Mesenchymal stem cell (in vitro differentiated cells and primary cell): ENCODE measurements at regions not wholly inside any gene's neighbourhood (a gene's known extent, or its start where the extent isn't known, plus 50 kb on each side); places are given as distances from the start of the nearest gene placed in this dataset.

ENCODE experiments used
- DNase-seq: peaks from one replicate; pipeline ENCODE4 v3.0.0-alpha.2; 2013
- H2AFZ ChIP-seq: one replicate; pipeline ENCODE4 v1.6.1; 2013; ENCODE audit warnings: low read depth, mild to moderate bottlenecking, control low read depth, inconsistent platforms, low read length, moderate library complexity
- H2AK5ac ChIP-seq: 2 replicates; pipeline ENCODE4 v1.6.1; 2013; ENCODE audit warnings: low read length, moderate library complexity, mild to moderate bottlenecking, inconsistent platforms; ENCODE audit not compliant: severe bottlenecking
- H2BK120ac ChIP-seq: one replicate; pipeline ENCODE4 v1.6.1; 2013; ENCODE audit warnings: low read depth, mild to moderate bottlenecking, inconsistent platforms, low read length, moderate library complexity
- H2BK12ac ChIP-seq, 2 experiments: one replicate each; pipeline ENCODE4 v1.6.1; 2013; ENCODE audit warnings: inconsistent platforms in 2 of 2, low read length in 2 of 2, mild to moderate bottlenecking in 2 of 2, moderate library complexity in 2 of 2, control low read depth in 1 of 2
- H2BK15ac ChIP-seq: one replicate; pipeline ENCODE4 v1.6.1; 2013; ENCODE audit warnings: mild to moderate bottlenecking, low read depth, inconsistent platforms; ENCODE audit not compliant: poor library complexity, severe bottlenecking
- H2BK5ac ChIP-seq: 2 replicates; pipeline ENCODE4 v1.6.1; 2013; ENCODE audit warnings: low read depth, mild to moderate bottlenecking, low read length, control low read depth, inconsistent platforms; ENCODE audit not compliant: poor library complexity, severe bottlenecking
- H3K14ac ChIP-seq, 2 experiments: one replicate each; pipeline ENCODE4 v1.6.1; 2013; ENCODE audit warnings: inconsistent platforms in 2 of 2, low read length in 2 of 2, control low read depth in 1 of 2, mild to moderate bottlenecking in 1 of 2, moderate library complexity in 1 of 2
- H3K18ac ChIP-seq, 2 experiments: one replicate each; pipeline ENCODE4 v1.6.1; 2013; ENCODE audit warnings: inconsistent platforms in 2 of 2, low read length in 2 of 2, control low read depth in 1 of 2, low read depth in 1 of 2, mild to moderate bottlenecking in 1 of 2
- H3K23ac ChIP-seq, 2 experiments: one replicate each; pipeline ENCODE4 v1.6.1; 2013; ENCODE audit warnings: inconsistent platforms in 2 of 2, low read length in 2 of 2, mild to moderate bottlenecking in 2 of 2, moderate library complexity in 2 of 2, control low read depth in 1 of 2
- H3K27ac ChIP-seq: 2 replicates; pipeline ENCODE4 v1.5.1; 2013; ENCODE audit warnings: mild to moderate bottlenecking, moderate library complexity, low read length, control low read depth, inconsistent platforms; ENCODE audit not compliant: poor library complexity, severe bottlenecking
- H3K27me3 ChIP-seq, 2 experiments: 2 replicates each; pipeline versions ENCODE4 v1.6.1 to v1.7.0; 2013; ENCODE audit warnings: low read length in 2 of 2, mild to moderate bottlenecking in 2 of 2, moderate library complexity in 2 of 2, control low read depth in 1 of 2, inconsistent platforms in 1 of 2; ENCODE audit not compliant: control insufficient read depth in 1 of 2, insufficient read depth in 1 of 2
- H3K36me3 ChIP-seq, 2 experiments: 2 replicates each; pipeline versions ENCODE4 v1.6.1 to v1.7.0; 2013; ENCODE audit warnings: low read length in 2 of 2, control low read depth in 1 of 2, inconsistent platforms in 1 of 2, low read depth in 1 of 2, mild to moderate bottlenecking in 1 of 2; ENCODE audit not compliant: insufficient read depth in 2 of 2, control insufficient read depth in 1 of 2
- H3K4ac ChIP-seq, 2 experiments: one replicate each; pipeline ENCODE4 v1.6.1; 2013; ENCODE audit warnings: inconsistent platforms in 2 of 2, low read length in 2 of 2, mild to moderate bottlenecking in 2 of 2, moderate library complexity in 2 of 2, control low read depth in 1 of 2, low read depth in 1 of 2
- H3K4me1 ChIP-seq: 2 replicates; pipeline ENCODE4 v1.6.1; 2013; ENCODE audit warnings: low read depth, low read length, control low read depth; ENCODE audit not compliant: control insufficient read depth, insufficient read depth
- H3K4me2 ChIP-seq: 2 replicates; pipeline ENCODE4 v1.6.1; 2013; ENCODE audit warnings: low read length, mild to moderate bottlenecking, inconsistent platforms; ENCODE audit not compliant: poor library complexity, severe bottlenecking
- H3K4me3 ChIP-seq, 2 experiments: 2 replicates each; pipeline versions ENCODE4 v1.5.1 to v1.7.0; 2013; ENCODE audit warnings: low read length in 2 of 2, mild to moderate bottlenecking in 2 of 2, control low read depth in 1 of 2, low read depth in 1 of 2; ENCODE audit not compliant: insufficient read depth in 1 of 2
- H3K79me1 ChIP-seq: replicated peaks from 2 replicates; pipeline ENCODE4 v1.6.1; 2013; ENCODE audit warnings: mild to moderate bottlenecking, control low read depth, low read length, inconsistent platforms; ENCODE audit not compliant: poor library complexity, severe bottlenecking
- H3K9ac ChIP-seq: 2 replicates; pipeline ENCODE4 v1.7.0; 2013; ENCODE audit warnings: mild to moderate bottlenecking, low read length, moderate library complexity
- H3K9me3 ChIP-seq: 2 replicates; pipeline ENCODE4 v1.7.0; 2013; ENCODE audit warnings: mild to moderate bottlenecking, low read length; ENCODE audit not compliant: control insufficient read depth
- H4K8ac ChIP-seq: one replicate; pipeline ENCODE4 v1.6.1; 2013; ENCODE audit warnings: inconsistent platforms, mild to moderate bottlenecking, low read length, moderate library complexity
- H4K91ac ChIP-seq: one replicate; pipeline ENCODE4 v1.6.1; 2013; ENCODE audit warnings: mild to moderate bottlenecking, low read length, inconsistent platforms
- WGBS: methylation state at CpG from one replicate; pipeline ENCODE4 v1.1.7; 2013; ENCODE audit warnings: mixed read lengths; 5-methylcytosine and 5-hydroxymethylcytosine counted together

- Histone ChIP-seq H2BK15ac (no peak overlapping the region), H4K91ac (no peak overlapping the region), H2AFZ (no peak overlapping the region), H3K14ac (no peak overlapping the region), H4K8ac (no peak overlapping the region), H3K4me1 (no peaks in the 10 kb centered on the region), H3K4me3 (no peak overlapping the region), H2BK5ac (no peak overlapping the region), H3K36me3 (no peaks in the 10 kb centered on the region), H2BK120ac (no peak overlapping the region), H3K27me3 (no peaks in the 10 kb centered on the region), H3K9me3 (no peaks in the 10 kb centered on the region), H2BK12ac (no peak overlapping the region), H3K9ac (no peak overlapping the region), H3K27ac (no peak overlapping the region), H3K23ac (no peak overlapping the region), H3K18ac (no peak overlapping the region), H3K4me2 (no peak overlapping the region), H3K79me1 (no peaks in the 10 kb centered on the region), H3K4ac (no peak overlapping the region), H2AK5ac (no peak overlapping the region)
- WGBS: 85% methylated on average over 19 of the region's 20 CpGs
- DNase-seq: no peak
Observed at GRCh38 chr2:60352491-60353405, 200.7 kb downstream of the BCL11A start.

- H3K27me3 ChIP-seq: no peaks in the 10 kb centered on the region
- H2BK5ac ChIP-seq: no peak overlapping the region
- H3K27ac ChIP-seq: no peak overlapping the region
- no peak overlapping the region for H2BK120ac ChIP-seq
- H4K8ac ChIP-seq: no peak overlapping the region
- no peaks in the 10 kb centered on the region for H3K4me1 ChIP-seq
- H3K23ac ChIP-seq: no peak overlapping the region
- H3K9me3 ChIP-seq: no peaks in the 10 kb centered on the region
- no peaks in the 10 kb centered on the region for H3K79me1 ChIP-seq
- no peak overlapping the region for H4K91ac ChIP-seq
- no peak overlapping the region for H2BK15ac ChIP-seq
- WGBS: 88% methylated on average over 8 of the region's 8 CpGs
- no peaks in the 10 kb centered on the region for H3K36me3 ChIP-seq
- no peak for DNase-seq
- no peak overlapping the region for H3K4me2 ChIP-seq
- no peak overlapping the region for H2AK5ac ChIP-seq
- H2AFZ ChIP-seq: no peak overlapping the region
- no peak overlapping the region for H2BK12ac ChIP-seq
- H3K14ac ChIP-seq: no peak overlapping the region
- H3K4ac ChIP-seq: no peak overlapping the region
- no peak overlapping the region for H3K18ac ChIP-seq
- no peak overlapping the region for H3K4me3 ChIP-seq
- no peak overlapping the region for H3K9ac ChIP-seq
Observed at GRCh38 chr2:60351802-60352201, 201.7 kb downstream of the BCL11A start.

- Histone ChIP-seq H3K4me2 (no peak overlapping the region), H3K4me3 (no peak overlapping the region), H3K4ac (no peak overlapping the region), H3K9me3 (no peaks in the 10 kb centered on the region), H2BK120ac (no peak overlapping the region), H3K18ac (no peak overlapping the region), H2BK5ac (no peak overlapping the region), H3K36me3 (no peaks in the 10 kb centered on the region), H4K8ac (no peak overlapping the region), H3K4me1 (no peaks in the 10 kb centered on the region), H4K91ac (no peak overlapping the region), H2AK5ac (no peak overlapping the region), H3K79me1 (no peaks in the 10 kb centered on the region), H2BK12ac (no peak overlapping the region), H3K14ac (no peak overlapping the region), H3K9ac (no peak overlapping the region), H2BK15ac (no peak overlapping the region), H3K27ac (no peak overlapping the region), H2AFZ (no peak overlapping the region), H3K27me3 (no peaks in the 10 kb centered on the region), H3K23ac (no peak overlapping the region)
- DNase-seq: no peak
- 87% methylated on average over 4 of the region's 4 CpGs for WGBS
Observed at GRCh38 chr2:60351321-60351720, 202.1 kb downstream of the BCL11A start.

- Histone ChIP-seq H3K18ac (no peak overlapping the region), H3K4me1 (no peaks in the 10 kb centered on the region), H3K14ac (no peak overlapping the region), H3K79me1 (no peaks in the 10 kb centered on the region), H3K4ac (no peak overlapping the region), H3K4me3 (no peak overlapping the region), H2BK15ac (no peak overlapping the region), H3K4me2 (no peak overlapping the region), H4K91ac (peak overlapping the region; percentile 35), H2AFZ (no peak overlapping the region), H2BK120ac (no peak overlapping the region), H3K27me3 (no peaks in the 10 kb centered on the region), H3K27ac (no peak overlapping the region), H4K8ac (no peak overlapping the region), H3K36me3 (no peaks in the 10 kb centered on the region), H3K9me3 (no peaks in the 10 kb centered on the region), H2BK5ac (no peak overlapping the region), H2BK12ac (no peak overlapping the region), H2AK5ac (no peak overlapping the region), H3K23ac (no peak overlapping the region), H3K9ac (no peak overlapping the region)
- WGBS: 88% methylated on average over 2 of the region's 4 CpGs
- no peak for DNase-seq
Observed at GRCh38 chr2:60350791-60351190, 202.7 kb downstream of the BCL11A start.
